Activated naive CD8-positive, alpha-beta T cell treated with anti-CD3 and anti-CD28 coated beads, Interleukin-2, amount 50 U/mL, for 16 hours (primary cell): ENCODE measurements at regions not wholly inside any gene's neighbourhood (a gene's known extent, or its start where the extent isn't known, plus 50 kb on each side); places are given as distances from the start of the nearest gene placed in this dataset.

Source experiments
- DNase-seq: peaks from one replicate; pipeline ENCODE4 v3.0.0-alpha.2; 2020; ENCODE audit warnings: low read depth, low spot score

GRCh38 chr4:18593297-18594002 lies 571.9 kb upstream of the LCORL start:
- peak; percentile 2 for DNase-seq

GRCh38 chr4:18582841-18583240 lies 561.3 kb upstream of the LCORL start:
- DNase-seq, result no peak

- no peak for DNase-seq
Measured at GRCh38 chr4:18578307-18578706, 556.8 kb upstream of the LCORL start.

- no peak for DNase-seq
Measured at GRCh38 chr4:18572481-18572880, 550.9 kb upstream of the LCORL start.

GRCh38 chr4:18571301-18571761 lies 549.8 kb upstream of the LCORL start:
- DNase-seq, result no peak

- no peak for DNase-seq
Measured at GRCh38 chr4:18570370-18570769, 548.8 kb upstream of the LCORL start.

- no peak for DNase-seq
Measured at GRCh38 chr4:18568600-18568999, 547.0 kb upstream of the LCORL start.

- DNase-seq, result no peak
Measured at GRCh38 chr4:18566970-18567799, 545.6 kb upstream of the LCORL start.

- no peak for DNase-seq
Measured at GRCh38 chr4:18559492-18559891, 537.9 kb upstream of the LCORL start.

- no peak for DNase-seq
Measured at GRCh38 chr4:18556402-18556801, 534.8 kb upstream of the LCORL start.

- no peak for DNase-seq
Measured at GRCh38 chr4:18540349-18540748, 518.8 kb upstream of the LCORL start.

- no peak for DNase-seq
Measured at GRCh38 chr4:18538121-18538520, 516.6 kb upstream of the LCORL start.

GRCh38 chr4:18536428-18536827 lies 514.9 kb upstream of the LCORL start:
- DNase-seq, result no peak

GRCh38 chr4:18535948-18536347 lies 514.4 kb upstream of the LCORL start:
- DNase-seq, result no peak

GRCh38 chr4:18533262-18533775 lies 511.8 kb upstream of the LCORL start:
- no peak for DNase-seq

GRCh38 chr4:18531731-18532130 lies 510.2 kb upstream of the LCORL start:
- no peak for DNase-seq

- DNase-seq, result no peak
Measured at GRCh38 chr4:18529482-18529881, 507.9 kb upstream of the LCORL start.

- DNase-seq, result no peak
Measured at GRCh38 chr4:18524667-18525066, 503.1 kb upstream of the LCORL start.

GRCh38 chr4:18518098-18518497 lies 496.5 kb upstream of the LCORL start:
- DNase-seq, result no peak

- DNase-seq, result no peak
Measured at GRCh38 chr4:18513861-18514260, 492.3 kb upstream of the LCORL start.

GRCh38 chr4:18512718-18513117 lies 491.2 kb upstream of the LCORL start:
- no peak for DNase-seq

GRCh38 chr4:18511727-18512126 lies 490.2 kb upstream of the LCORL start:
- no peak for DNase-seq

GRCh38 chr4:18508786-18509185 lies 487.2 kb upstream of the LCORL start:
- DNase-seq, result no peak
